SK-N-MC (cell line): ENCODE measurements at regions not wholly inside any gene's neighbourhood (a gene's known extent, or its start where the extent isn't known, plus 50 kb on each side); places are given as distances from the start of the nearest gene placed in this dataset.

Experiments used
- EZH2 ChIP-seq: fragments of 200-600 bp; sonication (generic); IDR thresholded peaks from one replicate; pipeline ENCODE4 v1.6.1; 2017; ENCODE audit warnings: antibody characterized with exemption
- POLR2AphosphoS5 ChIP-seq: IDR thresholded peaks from 2 replicates; pipeline ENCODE4 v1.6.1; 2012; ENCODE audit warnings: mild to moderate bottlenecking, low read depth, low read length, borderline replicate concordance

GRCh38 chr11:127601578-127601977 is 601.0 kb upstream of the KIRREL3 start:
- no peak for TF ChIP-seq EZH2
- TF ChIP-seq POLR2AphosphoS5 = no peak
